ENCODE measurements at regions not wholly inside any gene's neighbourhood (a gene's known extent, or its start where the extent isn't known, plus 50 kb on each side); places are given as distances from the start of the nearest gene placed in this dataset.

- TF ChIP-seq POLR2AphosphoS5 (IDR thresholded peaks at IDR 0.05; ENCODE audit: low read depth, low read length): no peak
- TF ChIP-seq SIN3A (IDR thresholded peaks at IDR 0.05; ENCODE audit: borderline replicate concordance, insufficient read depth, low read length): no peak
- TF ChIP-seq TAF1 (IDR thresholded peaks at IDR 0.05; ENCODE audit: borderline replicate concordance, insufficient read depth, low read length): no peak
- TF ChIP-seq, protein P1, sequence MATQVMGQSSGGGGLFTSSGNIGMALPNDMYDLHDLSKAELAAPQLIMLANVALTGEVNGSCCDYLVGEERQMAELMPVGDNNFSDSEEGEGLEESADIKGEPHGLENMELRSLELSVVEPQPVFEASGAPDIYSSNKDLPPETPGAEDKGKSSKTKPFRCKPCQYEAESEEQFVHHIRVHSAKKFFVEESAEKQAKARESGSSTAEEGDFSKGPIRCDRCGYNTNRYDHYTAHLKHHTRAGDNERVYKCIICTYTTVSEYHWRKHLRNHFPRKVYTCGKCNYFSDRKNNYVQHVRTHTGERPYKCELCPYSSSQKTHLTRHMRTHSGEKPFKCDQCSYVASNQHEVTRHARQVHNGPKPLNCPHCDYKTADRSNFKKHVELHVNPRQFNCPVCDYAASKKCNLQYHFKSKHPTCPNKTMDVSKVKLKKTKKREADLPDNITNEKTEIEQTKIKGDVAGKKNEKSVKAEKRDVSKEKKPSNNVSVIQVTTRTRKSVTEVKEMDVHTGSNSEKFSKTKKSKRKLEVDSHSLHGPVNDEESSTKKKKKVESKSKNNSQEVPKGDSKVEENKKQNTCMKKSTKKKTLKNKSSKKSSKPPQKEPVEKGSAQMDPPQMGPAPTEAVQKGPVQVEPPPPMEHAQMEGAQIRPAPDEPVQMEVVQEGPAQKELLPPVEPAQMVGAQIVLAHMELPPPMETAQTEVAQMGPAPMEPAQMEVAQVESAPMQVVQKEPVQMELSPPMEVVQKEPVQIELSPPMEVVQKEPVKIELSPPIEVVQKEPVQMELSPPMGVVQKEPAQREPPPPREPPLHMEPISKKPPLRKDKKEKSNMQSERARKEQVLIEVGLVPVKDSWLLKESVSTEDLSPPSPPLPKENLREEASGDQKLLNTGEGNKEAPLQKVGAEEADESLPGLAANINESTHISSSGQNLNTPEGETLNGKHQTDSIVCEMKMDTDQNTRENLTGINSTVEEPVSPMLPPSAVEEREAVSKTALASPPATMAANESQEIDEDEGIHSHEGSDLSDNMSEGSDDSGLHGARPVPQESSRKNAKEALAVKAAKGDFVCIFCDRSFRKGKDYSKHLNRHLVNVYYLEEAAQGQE (IDR thresholded peaks at IDR 0.05; ENCODE audit: insufficient read depth in 1 of 2, low read depth in 2 of 2, low read length in 2 of 2): no peak
- no peak for TF ChIP-seq FOXP2 (optimal IDR thresholded peaks at IDR 0.05; ENCODE audit: borderline replicate concordance, extremely low read depth, extremely low read length, insufficient read depth)
Measured at GRCh38 chr2:122221665-122222064, 466.2 kb downstream of the TSN start.

Measured in PFSK-1 (cell line).